GM12875 (cell line): ENCODE measurements at regions not wholly inside any gene's neighbourhood (a gene's known extent, or its start where the extent isn't known, plus 50 kb on each side); places are given as distances from the start of the nearest gene placed in this dataset.

ENCODE experiments used
- H3K4me3 ChIP-seq: one replicate; pipeline ENCODE4 v1.5.1; 2011; ENCODE audit warnings: low read depth, low read length, control low read depth
- TF ChIP-seq, protein P1 (sequence below): IDR thresholded peaks from 2 replicates; pipeline ENCODE4 v1.5.1; 2011; ENCODE audit warnings: low read depth, mild to moderate bottlenecking, control low read depth, inconsistent platforms, low read length, moderate library complexity, borderline replicate concordance; ENCODE audit not compliant: insufficient read depth

DNA sequence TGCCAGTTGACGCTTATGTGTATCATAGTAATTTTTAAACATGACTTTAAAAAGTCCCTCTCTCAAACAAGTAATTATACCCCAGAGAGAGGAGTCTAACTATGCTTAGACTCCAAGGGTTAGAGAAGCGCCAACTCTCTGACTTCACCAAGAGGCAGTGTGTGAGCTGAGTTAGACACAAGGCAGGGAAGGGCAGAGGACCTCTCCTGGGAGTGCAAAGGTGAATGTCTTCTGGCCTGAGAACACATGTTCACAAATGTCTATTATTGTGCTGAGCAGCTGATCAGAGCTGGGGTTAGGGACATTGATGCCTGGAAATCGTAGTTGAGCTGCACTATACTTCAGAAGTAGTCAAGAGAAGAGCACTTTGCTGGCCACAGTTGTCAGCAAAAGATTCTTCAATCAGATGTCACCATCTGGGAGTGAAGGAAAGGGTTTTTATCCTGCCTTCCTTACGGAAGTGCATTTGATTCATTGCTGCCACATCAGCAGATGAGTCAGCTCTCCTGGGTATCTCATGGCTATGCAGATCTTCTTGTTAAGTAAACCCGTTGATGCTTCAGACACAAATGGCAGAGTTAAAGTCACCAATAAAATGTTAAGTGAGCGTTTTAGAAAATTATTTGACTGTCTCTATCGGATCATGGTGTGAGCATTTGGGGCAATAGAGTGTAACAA is 283.2 kb upstream of the ARGLU1 start:
- H3K4me3 ChIP-seq, result no peak overlapping the region
- TF ChIP-seq, protein P1, sequence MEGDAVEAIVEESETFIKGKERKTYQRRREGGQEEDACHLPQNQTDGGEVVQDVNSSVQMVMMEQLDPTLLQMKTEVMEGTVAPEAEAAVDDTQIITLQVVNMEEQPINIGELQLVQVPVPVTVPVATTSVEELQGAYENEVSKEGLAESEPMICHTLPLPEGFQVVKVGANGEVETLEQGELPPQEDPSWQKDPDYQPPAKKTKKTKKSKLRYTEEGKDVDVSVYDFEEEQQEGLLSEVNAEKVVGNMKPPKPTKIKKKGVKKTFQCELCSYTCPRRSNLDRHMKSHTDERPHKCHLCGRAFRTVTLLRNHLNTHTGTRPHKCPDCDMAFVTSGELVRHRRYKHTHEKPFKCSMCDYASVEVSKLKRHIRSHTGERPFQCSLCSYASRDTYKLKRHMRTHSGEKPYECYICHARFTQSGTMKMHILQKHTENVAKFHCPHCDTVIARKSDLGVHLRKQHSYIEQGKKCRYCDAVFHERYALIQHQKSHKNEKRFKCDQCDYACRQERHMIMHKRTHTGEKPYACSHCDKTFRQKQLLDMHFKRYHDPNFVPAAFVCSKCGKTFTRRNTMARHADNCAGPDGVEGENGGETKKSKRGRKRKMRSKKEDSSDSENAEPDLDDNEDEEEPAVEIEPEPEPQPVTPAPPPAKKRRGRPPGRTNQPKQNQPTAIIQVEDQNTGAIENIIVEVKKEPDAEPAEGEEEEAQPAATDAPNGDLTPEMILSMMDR, result no peak

DNA sequence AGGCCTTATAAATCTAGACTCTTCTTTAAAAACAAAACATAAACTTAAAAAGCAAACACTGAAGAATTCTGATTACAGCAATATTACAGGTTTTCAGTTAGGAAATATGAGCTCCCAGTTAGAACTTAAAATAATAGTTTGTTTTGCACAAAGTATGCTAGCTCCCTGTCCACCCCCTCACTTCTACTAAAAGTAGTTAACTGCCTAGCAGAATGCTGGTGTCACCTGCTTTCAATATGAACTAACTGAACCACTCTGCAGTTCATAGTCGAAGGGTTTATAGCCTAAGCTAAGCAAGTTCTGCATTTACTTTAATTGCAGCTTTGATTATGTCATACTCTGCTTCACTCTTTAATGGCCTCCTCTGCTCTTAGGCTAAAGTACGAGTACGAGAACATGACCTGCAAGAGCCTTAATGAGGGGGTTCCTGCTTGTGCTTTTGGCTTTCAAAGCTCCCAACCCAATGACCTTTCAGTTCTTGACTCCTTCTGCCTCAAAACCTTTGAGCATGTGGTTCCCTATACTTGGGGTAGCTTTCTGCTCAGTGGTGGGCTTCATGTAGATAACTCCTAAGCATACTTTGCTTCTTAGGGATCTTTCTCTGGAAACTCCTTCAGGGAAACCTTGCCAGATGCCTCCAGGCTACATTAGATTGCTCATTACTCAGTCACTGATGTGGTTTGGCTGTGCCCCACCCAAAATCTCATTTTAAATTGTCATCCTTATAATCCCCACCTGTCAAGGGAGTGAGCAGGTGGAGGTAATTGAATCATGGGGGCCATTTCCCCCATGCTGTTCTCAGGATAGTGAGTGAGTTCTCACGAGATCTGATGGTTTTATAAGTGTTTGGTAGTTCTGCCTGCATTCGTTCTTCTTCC is 278.9 kb upstream of the ARGLU1 start:
- H3K4me3 ChIP-seq, result no peak overlapping the region
- TF ChIP-seq, protein P1, result no peak

DNA sequence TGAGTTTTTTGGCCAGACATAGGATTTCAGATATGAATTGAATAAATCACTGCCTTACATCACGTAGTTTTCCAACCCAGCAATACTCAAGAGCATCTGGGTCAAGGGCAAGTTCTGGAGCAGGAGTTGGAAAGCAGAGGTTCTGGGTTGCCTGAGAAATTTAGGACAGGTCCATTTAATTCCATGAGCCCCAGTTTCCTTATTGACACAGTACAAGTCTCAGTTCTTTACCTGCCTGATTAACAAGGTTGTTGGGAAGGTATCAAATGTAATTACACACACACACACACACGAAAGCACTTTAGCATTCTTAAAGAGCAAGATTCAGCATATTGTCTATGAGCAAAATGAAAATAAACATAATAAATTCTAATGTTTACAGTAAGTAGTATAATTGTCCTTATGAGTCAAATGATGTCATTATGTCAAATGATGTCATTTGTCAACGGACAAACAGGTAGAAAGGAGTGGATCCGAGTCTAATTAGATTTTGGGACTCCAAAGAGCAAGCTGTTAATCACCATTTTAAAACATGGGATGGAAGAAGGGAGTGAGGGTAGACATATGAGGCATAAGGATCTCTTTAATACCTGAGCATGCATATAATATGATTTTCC is 268.4 kb upstream of the ARGLU1 start:
- TF ChIP-seq, protein P1, result no peak
- H3K4me3 ChIP-seq, result no peak overlapping the region

DNA sequence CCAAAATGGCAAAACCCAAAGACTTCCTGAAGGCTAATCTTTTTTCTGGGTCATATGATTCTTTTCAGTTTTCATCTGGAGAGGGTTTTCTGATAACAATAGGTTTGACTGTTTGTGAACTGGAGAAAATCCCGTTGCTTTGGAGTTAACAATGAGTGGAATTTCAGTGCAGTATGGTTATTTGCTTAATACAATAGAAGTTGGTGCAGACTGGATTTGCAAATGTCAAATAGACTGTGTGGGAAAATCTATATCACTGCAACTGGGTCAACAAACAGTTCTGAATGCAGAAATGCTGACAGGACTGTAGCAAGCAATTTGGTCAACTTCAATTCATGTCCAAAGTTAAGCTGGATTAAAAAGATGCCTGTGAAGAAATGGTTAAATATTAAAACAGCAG is 267.5 kb upstream of the ARGLU1 start:
- H3K4me3 ChIP-seq, result no peak overlapping the region
- TF ChIP-seq, protein P1, result no peak

DNA sequence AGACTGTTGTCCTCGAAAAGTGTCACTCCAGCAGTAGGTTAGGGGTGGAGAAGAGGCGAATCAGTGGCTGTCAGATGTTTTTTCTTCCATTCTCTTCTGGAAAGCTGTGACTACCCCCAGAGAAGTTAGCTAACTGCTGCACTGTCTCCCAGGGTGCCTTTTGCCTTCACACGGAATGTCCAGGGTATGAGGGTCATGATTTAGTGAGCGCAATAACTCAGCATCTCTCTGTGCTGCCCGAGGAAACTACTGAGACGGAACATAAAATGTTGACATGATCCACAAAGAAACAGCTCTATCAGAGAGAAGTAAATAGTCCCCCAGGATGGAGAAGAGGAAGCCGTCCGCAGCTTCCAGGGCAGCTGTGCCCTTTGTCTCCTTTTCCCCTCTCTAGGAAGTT is 254.0 kb upstream of the ARGLU1 start:
- H3K4me3 ChIP-seq, result no peak overlapping the region
- TF ChIP-seq, protein P1, result no peak

DNA sequence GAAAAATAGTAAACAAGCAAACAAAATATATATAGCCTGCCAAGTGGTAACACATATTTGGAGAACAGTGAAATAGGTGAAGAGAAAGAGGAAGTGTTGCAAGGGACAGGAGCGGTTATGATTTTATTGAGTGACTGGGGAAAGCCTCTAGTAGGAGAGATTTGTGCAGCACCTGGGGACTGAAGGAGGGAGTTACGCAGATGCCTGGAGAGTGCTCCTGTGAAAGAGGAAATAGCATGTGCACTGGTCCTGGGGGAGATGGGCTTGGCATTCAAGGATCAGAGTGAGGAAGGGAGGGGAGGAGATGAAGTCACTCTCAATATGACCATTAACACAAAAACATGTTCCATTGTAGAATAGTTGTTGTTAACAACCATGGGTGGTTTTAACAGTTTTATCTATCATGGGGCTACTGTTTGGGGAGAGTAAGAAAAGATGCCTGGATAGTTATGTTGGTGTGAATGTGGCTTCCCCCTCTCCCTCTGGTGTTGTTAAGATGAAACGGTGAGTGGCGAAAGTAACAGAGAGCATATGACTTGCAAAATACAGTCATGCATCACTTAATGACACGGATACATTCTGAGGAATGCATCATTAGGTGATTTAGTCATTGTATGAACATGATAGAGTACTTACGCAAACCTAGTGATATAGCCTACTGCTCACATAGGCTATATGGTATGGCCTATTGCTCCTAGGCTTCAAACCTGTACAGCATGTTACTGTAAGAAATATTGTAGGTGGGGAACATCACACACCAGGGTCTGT is 251.7 kb upstream of the ARGLU1 start:
- TF ChIP-seq, protein P1, result no peak
- no peak overlapping the region for H3K4me3 ChIP-seq
